MG63 (cell line): ENCODE measurements at regions not wholly inside any gene's neighbourhood (a gene's known extent, or its start where the extent isn't known, plus 50 kb on each side); places are given as distances from the start of the nearest gene placed in this dataset.
"Not testable (repeated sequence)": the region's sequence is repeated elsewhere in the genome, so short reads cannot be mapped to it uniquely, and the experiment has no call there.

Experiments used
- DNase-seq: peaks from one replicate; pipeline ENCODE4 v3.0.0-alpha.2; 2020
- H3K27me3 ChIP-seq: fragments of 250-450 bp; sonication (Bioruptor Pico); 2 replicates; pipeline ENCODE4 v1.5.1; 2020; ENCODE audit warnings: mild to moderate bottlenecking, moderate library complexity
- H3K36me3 ChIP-seq: fragments of 250-450 bp; sonication (Bioruptor Pico); 2 replicates; pipeline ENCODE4 v1.5.1; 2020; ENCODE audit warnings: mild to moderate bottlenecking, moderate library complexity
- H3K4me3 ChIP-seq: fragments of 250-450 bp; sonication (Bioruptor Pico); 2 replicates; pipeline ENCODE4 v1.5.1; 2020; ENCODE audit warnings: mild to moderate bottlenecking, moderate library complexity
- H3K9me3 ChIP-seq: fragments of 250-450 bp; sonication (Bioruptor Pico); 2 replicates; pipeline ENCODE4 v1.5.1; 2020; ENCODE audit warnings: mild to moderate bottlenecking, moderate library complexity

- Histone ChIP-seq H3K36me3 (no peaks in the 10 kb centered on the region), H3K4me3 (no peak overlapping the region), H3K9me3 (no peaks in the 10 kb centered on the region), H3K27me3 (no peaks in the 10 kb centered on the region)
- DNase-seq, result no peak
These were observed 1468.6 kb upstream of the SLC10A2 start for GRCh38 chr13:104534847-104535246.

GRCh38 chr13:104532132-104532531 is 1465.9 kb upstream of the SLC10A2 start:
- Histone ChIP-seq H3K4me3 (no peak overlapping the region), H3K9me3 (no peaks in the 10 kb centered on the region), H3K36me3 (no peaks in the 10 kb centered on the region), H3K27me3 (no peaks in the 10 kb centered on the region; the same call in 1 of the 2 replicates)
- DNase-seq, result no peak

GRCh38 chr13:104530741-104531140 is 1464.5 kb upstream of the SLC10A2 start:
- no peak for DNase-seq
- H3K36me3 ChIP-seq, result no peaks in the 10 kb centered on the region
- H3K9me3 ChIP-seq, result no peaks in the 10 kb centered on the region
- H3K27me3 ChIP-seq, result no peaks in the 10 kb centered on the region; the same call in 1 of the 2 replicates
- no peak overlapping the region for H3K4me3 ChIP-seq

- Histone ChIP-seq H3K4me3 (no peak overlapping the region), H3K27me3 (no peaks in the 10 kb centered on the region; the same call in 1 of the 2 replicates), H3K9me3 (no peaks in the 10 kb centered on the region), H3K36me3 (no peaks in the 10 kb centered on the region)
- no peak for DNase-seq
These were observed 1460.3 kb upstream of the SLC10A2 start for GRCh38 chr13:104526561-104526960.

GRCh38 chr13:104525467-104525866 is 1459.2 kb upstream of the SLC10A2 start:
- no peaks in the 10 kb centered on the region for H3K36me3 ChIP-seq
- no peak overlapping the region for H3K4me3 ChIP-seq
- no peak for DNase-seq
- no peaks in the 10 kb centered on the region for H3K9me3 ChIP-seq
- H3K27me3 ChIP-seq, result no peaks in the 10 kb centered on the region; the same call in 1 of the 2 replicates

- no peak for DNase-seq
- H3K9me3 ChIP-seq, result no peaks in the 10 kb centered on the region
- H3K4me3 ChIP-seq, result no peak overlapping the region
- H3K27me3 ChIP-seq, result no peaks in the 10 kb centered on the region
- H3K36me3 ChIP-seq, result no peaks in the 10 kb centered on the region
These were observed 1456.2 kb upstream of the SLC10A2 start for GRCh38 chr13:104522235-104523072.

GRCh38 chr13:104510422-104510821 is 1444.2 kb upstream of the SLC10A2 start:
- no peaks in the 10 kb centered on the region for H3K9me3 ChIP-seq
- no peak for DNase-seq
- no peaks in the 10 kb centered on the region for H3K36me3 ChIP-seq
- H3K4me3 ChIP-seq, result no peak overlapping the region
- H3K27me3 ChIP-seq, result no peaks in the 10 kb centered on the region

- not testable (repeated sequence) for H3K9me3 ChIP-seq, H3K4me3 ChIP-seq, H3K36me3 ChIP-seq, DNase-seq, H3K27me3 ChIP-seq
These were observed 1427.3 kb upstream of the SLC10A2 start for GRCh38 chr13:104493502-104493901.

- no peak overlapping the region for H3K4me3 ChIP-seq
These were observed 1425.7 kb upstream of the SLC10A2 start for GRCh38 chr13:104491916-104492315.

GRCh38 chr13:104487006-104487405 is 1420.8 kb upstream of the SLC10A2 start:
- no peaks in the 10 kb centered on the region for H3K36me3 ChIP-seq
- no peak overlapping the region for H3K4me3 ChIP-seq
- H3K9me3 ChIP-seq, result no peaks in the 10 kb centered on the region
- DNase-seq, result no peak
- H3K27me3 ChIP-seq, result no peaks in the 10 kb centered on the region

More at GRCh38 chr13:104491916-104492315, 1425.7 kb upstream of the SLC10A2 start:
- no peak for DNase-seq
- H3K27me3 ChIP-seq, result no peaks in the 10 kb centered on the region
- no peaks in the 10 kb centered on the region for H3K9me3 ChIP-seq
- H3K36me3 ChIP-seq, result no peaks in the 10 kb centered on the region

GRCh38 chr13:104485571-104485970 is 1419.4 kb upstream of the SLC10A2 start:
- no peak overlapping the region for H3K4me3 ChIP-seq
- H3K9me3 ChIP-seq, result no peaks in the 10 kb centered on the region
- DNase-seq, result no peak
- H3K36me3 ChIP-seq, result no peaks in the 10 kb centered on the region
- no peaks in the 10 kb centered on the region for H3K27me3 ChIP-seq

- Histone ChIP-seq H3K9me3 (peaks cover 2% of the 10 kb centered on the region; the same call in 1 of the 2 replicates), H3K27me3 (no peaks in the 10 kb centered on the region), H3K36me3 (no peaks in the 10 kb centered on the region), H3K4me3 (no peak overlapping the region)
- no peak for DNase-seq
These were observed 1417.4 kb upstream of the SLC10A2 start for GRCh38 chr13:104483631-104484030.

GRCh38 chr13:104477261-104477660 is 1411.0 kb upstream of the SLC10A2 start:
- H3K9me3 ChIP-seq, result peaks cover 2% of the 10 kb centered on the region; the same call in 1 of the 2 replicates
- DNase-seq, result no peak
- H3K27me3 ChIP-seq, result no peaks in the 10 kb centered on the region
- H3K4me3 ChIP-seq, result no peak overlapping the region
- no peaks in the 10 kb centered on the region for H3K36me3 ChIP-seq

GRCh38 chr13:104473936-104474335 is 1407.7 kb upstream of the SLC10A2 start:
- no peaks in the 10 kb centered on the region for H3K27me3 ChIP-seq
- H3K36me3 ChIP-seq, result no peaks in the 10 kb centered on the region
- DNase-seq, result no peak
- H3K9me3 ChIP-seq, result no peaks in the 10 kb centered on the region
- no peak overlapping the region for H3K4me3 ChIP-seq

- no peak for DNase-seq
- Histone ChIP-seq H3K9me3 (no peaks in the 10 kb centered on the region), H3K4me3 (no peak overlapping the region), H3K27me3 (no peaks in the 10 kb centered on the region), H3K36me3 (no peaks in the 10 kb centered on the region)
These were observed 1399.8 kb upstream of the SLC10A2 start for GRCh38 chr13:104466016-104466415.

- DNase-seq, result no peak
- Histone ChIP-seq H3K9me3 (no peaks in the 10 kb centered on the region), H3K36me3 (no peaks in the 10 kb centered on the region), H3K27me3 (no peaks in the 10 kb centered on the region), H3K4me3 (no peak overlapping the region)
These were observed 1394.8 kb upstream of the SLC10A2 start for GRCh38 chr13:104461049-104461448.

GRCh38 chr13:104460554-104460953 is 1394.3 kb upstream of the SLC10A2 start:
- H3K9me3 ChIP-seq, result no peaks in the 10 kb centered on the region
- no peaks in the 10 kb centered on the region for H3K36me3 ChIP-seq
- no peaks in the 10 kb centered on the region for H3K27me3 ChIP-seq
- H3K4me3 ChIP-seq, result no peak overlapping the region
- no peak for DNase-seq

- DNase-seq, result no peak
- H3K4me3 ChIP-seq, result no peak overlapping the region
- no peaks in the 10 kb centered on the region for H3K9me3 ChIP-seq
- H3K36me3 ChIP-seq, result no peaks in the 10 kb centered on the region
- no peaks in the 10 kb centered on the region for H3K27me3 ChIP-seq
These were observed 1383.8 kb upstream of the SLC10A2 start for GRCh38 chr13:104450006-104450405.
